Right lobe of liver (tissue), 6 donors: ENCODE measurements at regions not wholly inside any gene's neighbourhood (a gene's known extent, or its start where the extent isn't known, plus 50 kb on each side); places are given as distances from the start of the nearest gene placed in this dataset.

Experiments used
- ATAC-seq, 4 donors: fragments of 200-7000 bp; cut with Tn5 transposase; one replicate each; pipeline ENCODE4 v1.9.1; 2020; ENCODE audit warnings: mild to moderate bottlenecking in 4 of 4, moderate library complexity in 4 of 4
- DNase-seq, 3 donors: peaks; one replicate each; pipeline ENCODE4 v3.0.0-alpha.2; 2020
- H3K27ac ChIP-seq, 3 donors: fragments of 200-600 bp; one replicate each; pipeline ENCODE4 v1.8.0; 2022
- H3K27me3 ChIP-seq, 2 donors: fragments of 200-600 bp; one replicate each; pipeline ENCODE4 v1.8.0; 2022
- H3K36me3 ChIP-seq, 4 donors: fragments of 200-600 bp; sonication (generic) in 1 of 4; one replicate each; pipeline versions ENCODE4 v1.5.1 to v1.8.0; 2017 to 2022; ENCODE audit warnings: control low read depth in 1 of 4
- H3K4me1 ChIP-seq, 4 donors: fragments of 200-600 bp; sonication (generic) in 1 of 4; one replicate each; pipeline versions ENCODE4 v1.5.1 to v1.8.0; 2017 to 2022; ENCODE audit warnings: control low read depth in 1 of 4
- H3K4me3 ChIP-seq, 3 donors: fragments of 200-600 bp; one replicate each; pipeline ENCODE4 v1.8.0; 2022
- H3K9me3 ChIP-seq, 4 donors: fragments of 200-600 bp; sonication (generic) in 1 of 4; one replicate each; pipeline versions ENCODE4 v1.5.1 to v1.8.0; 2017 to 2022; ENCODE audit warnings: control low read depth in 1 of 4
- POLR2A ChIP-seq: fragments of 450-650 bp; IDR thresholded peaks from one replicate; pipeline ENCODE4 v1.6.1; 2017; ENCODE audit warnings: antibody characterized with exemption, mild to moderate bottlenecking
- WGBS: methylation state at CpG from one replicate; pipeline ENCODE4 v1.1.6; 2018; ENCODE audit warnings: low coverage, low lambda C conversion rate; ENCODE audit not compliant: insufficient coverage; ENCODE audit errors: missing lambda C conversion rate; 5-methylcytosine and 5-hydroxymethylcytosine counted together
- intact Hi-C, 2 donors: fragments of 100-400 bp; cut with DNase I; formaldehyde crosslinking; loops; one replicate each; pipeline versions ENCODE4 v1.11.2 to v1.14.1; 2022
- TF ChIP-seq, protein P1 (sequence below), 4 donors: fragments of 200-600 bp in 3 of 4; fragments of 450-650 bp in 1 of 4; IDR thresholded peaks; one replicate each; pipeline versions ENCODE4 v1.5.1 to v1.8.0; 2016 to 2022; ENCODE audit warnings: antibody characterized with exemption in 4 of 4, mild to moderate bottlenecking in 2 of 4
- donor health status: DM: no; HTN: yes; CAD: no.
- donor health status: DM: no; HTN: no; CAD: no.
- donor health status: DM: no; HTN: no; CAD: no.
- donor health status: DM: no; HTN: yes; CAD: no.
- donor health status: DM: no; HTN: yes; CAD: no.

DNA sequence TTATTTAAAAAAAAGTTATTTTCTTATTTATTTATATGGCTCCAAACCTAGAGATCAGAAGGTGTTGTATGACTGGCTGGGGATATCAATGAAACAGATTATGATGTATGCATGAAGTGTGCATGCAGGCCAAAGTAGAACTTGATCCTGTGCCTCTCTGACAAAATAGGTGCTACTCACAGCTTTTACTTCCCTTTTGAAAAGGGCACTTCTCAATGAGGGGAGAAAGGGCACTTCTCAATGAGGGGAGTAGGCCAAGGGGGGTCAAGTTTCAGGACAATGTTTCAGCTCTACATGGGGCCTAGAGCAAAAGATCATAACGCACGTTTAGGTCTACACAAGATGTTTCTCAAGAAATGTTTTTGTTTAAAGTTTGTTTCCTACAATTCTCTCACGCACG is 397.5 kb downstream of the ETS1 start:
- Histone ChIP-seq H3K4me1 (peaks cover 0 to 3% (median 0%) of the 10 kb centered on the region in 4 donors), H3K36me3 (no peaks in the 10 kb centered on the region), H3K27me3 (no peaks in the 10 kb centered on the region), H3K9me3 (no peaks in the 10 kb centered on the region), H3K27ac (no peak overlapping the region), H3K4me3 (no peak overlapping the region)
- intact Hi-C loops = loop anchor here in 1 of 2 donors (10.0 kb wide), 1 partner anchor 95 kb away; no protein-coding TSS in a partner anchor
- 94% methylated on average over 4 of the region's 4 CpGs for WGBS
- DNase-seq = no peak
- ATAC-seq = no peak
- TF ChIP-seq POLR2A = no peak
- TF ChIP-seq, protein P1, sequence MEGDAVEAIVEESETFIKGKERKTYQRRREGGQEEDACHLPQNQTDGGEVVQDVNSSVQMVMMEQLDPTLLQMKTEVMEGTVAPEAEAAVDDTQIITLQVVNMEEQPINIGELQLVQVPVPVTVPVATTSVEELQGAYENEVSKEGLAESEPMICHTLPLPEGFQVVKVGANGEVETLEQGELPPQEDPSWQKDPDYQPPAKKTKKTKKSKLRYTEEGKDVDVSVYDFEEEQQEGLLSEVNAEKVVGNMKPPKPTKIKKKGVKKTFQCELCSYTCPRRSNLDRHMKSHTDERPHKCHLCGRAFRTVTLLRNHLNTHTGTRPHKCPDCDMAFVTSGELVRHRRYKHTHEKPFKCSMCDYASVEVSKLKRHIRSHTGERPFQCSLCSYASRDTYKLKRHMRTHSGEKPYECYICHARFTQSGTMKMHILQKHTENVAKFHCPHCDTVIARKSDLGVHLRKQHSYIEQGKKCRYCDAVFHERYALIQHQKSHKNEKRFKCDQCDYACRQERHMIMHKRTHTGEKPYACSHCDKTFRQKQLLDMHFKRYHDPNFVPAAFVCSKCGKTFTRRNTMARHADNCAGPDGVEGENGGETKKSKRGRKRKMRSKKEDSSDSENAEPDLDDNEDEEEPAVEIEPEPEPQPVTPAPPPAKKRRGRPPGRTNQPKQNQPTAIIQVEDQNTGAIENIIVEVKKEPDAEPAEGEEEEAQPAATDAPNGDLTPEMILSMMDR (IDR thresholded peaks at IDR 0.05) = no peak

DNA sequence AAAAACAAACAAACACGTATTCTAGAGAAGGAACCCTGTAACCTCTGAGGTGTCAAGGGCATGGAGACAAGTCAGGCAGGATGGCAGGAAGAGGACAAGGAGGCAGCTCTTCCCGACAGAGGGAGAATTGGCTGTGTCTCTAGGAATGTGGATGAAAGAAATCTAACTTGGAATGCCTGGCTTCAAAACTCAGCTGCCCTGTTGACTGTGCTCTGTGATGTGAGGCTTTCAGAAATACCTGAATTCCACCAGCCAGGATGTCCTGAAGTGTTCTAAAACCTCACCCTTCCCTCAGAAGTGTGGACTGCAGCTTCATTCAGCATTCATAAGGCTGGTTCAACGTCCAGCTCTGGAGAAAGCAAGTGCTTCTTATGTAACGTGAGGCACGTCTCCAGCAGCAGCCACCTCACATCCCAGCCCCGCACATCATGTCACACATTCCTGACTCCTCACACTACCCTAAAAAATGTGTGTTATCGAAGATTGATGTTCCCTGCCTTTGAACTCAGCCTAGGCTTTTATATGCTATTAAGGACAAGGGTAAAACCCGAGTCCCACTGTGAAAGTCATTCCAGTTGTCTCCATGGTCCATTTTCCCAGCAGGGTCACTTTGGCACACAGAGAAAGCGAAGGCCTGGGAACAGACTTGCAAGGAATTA is 398.9 kb downstream of the ETS1 start:
- 54% methylated on average over 7 of the region's 9 CpGs for WGBS
- intact Hi-C loops = loop anchor here in 1 of 2 donors (10.0 kb wide), 1 partner anchor 96 kb away; no protein-coding TSS in a partner anchor
- ATAC-seq = no peak

DNA sequence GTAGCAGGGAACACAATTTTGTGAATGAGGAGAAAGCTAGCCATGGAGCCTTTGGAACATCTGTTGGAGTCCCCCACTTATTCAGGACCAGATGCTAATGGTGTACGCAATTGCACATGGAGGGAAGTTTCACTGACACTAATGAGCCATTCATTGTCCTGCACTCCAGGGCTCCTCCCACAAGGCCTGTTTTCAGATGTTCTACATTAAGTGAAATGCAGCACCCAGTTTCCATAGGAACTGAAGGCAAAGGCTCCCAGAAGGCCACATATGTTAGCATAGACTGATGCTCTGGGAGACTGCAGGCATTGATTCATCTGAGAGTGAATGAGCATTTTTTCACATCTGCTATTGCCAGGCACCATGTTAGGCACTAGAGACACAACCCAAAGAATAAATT is 399.5 kb downstream of the ETS1 start:
- Histone ChIP-seq H3K4me3 (no peak overlapping the region), H3K27ac (no peak overlapping the region), H3K36me3 (no peaks in the 10 kb centered on the region), H3K9me3 (no peaks in the 10 kb centered on the region), H3K4me1 (no peaks in the 10 kb centered on the region), H3K27me3 (no peaks in the 10 kb centered on the region)
- no peak for ATAC-seq
- TF ChIP-seq, protein P1 (IDR thresholded peaks at IDR 0.05) = no peak
- TF ChIP-seq POLR2A = no peak
- no CpG with 5 or more reads among the region's 1 CpG for WGBS
- intact Hi-C loops = loop anchor here in 1 of 2 donors (10.0 kb wide), 1 partner anchor 97 kb away; no protein-coding TSS in a partner anchor
- no peak for DNase-seq

More for the DNA sequence above, 398.9 kb downstream of the ETS1 start:
- no peaks in the 10 kb centered on the region for H3K9me3 ChIP-seq
- DNase-seq = no peak
- H3K4me1 ChIP-seq = no peaks in the 10 kb centered on the region
- H3K36me3 ChIP-seq = no peaks in the 10 kb centered on the region
- H3K4me3 ChIP-seq = no peak overlapping the region
- no peaks in the 10 kb centered on the region for H3K27me3 ChIP-seq
- no peak overlapping the region for H3K27ac ChIP-seq
- no peak for TF ChIP-seq POLR2A
- TF ChIP-seq, protein P1 (IDR thresholded peaks at IDR 0.05) = no peak

DNA sequence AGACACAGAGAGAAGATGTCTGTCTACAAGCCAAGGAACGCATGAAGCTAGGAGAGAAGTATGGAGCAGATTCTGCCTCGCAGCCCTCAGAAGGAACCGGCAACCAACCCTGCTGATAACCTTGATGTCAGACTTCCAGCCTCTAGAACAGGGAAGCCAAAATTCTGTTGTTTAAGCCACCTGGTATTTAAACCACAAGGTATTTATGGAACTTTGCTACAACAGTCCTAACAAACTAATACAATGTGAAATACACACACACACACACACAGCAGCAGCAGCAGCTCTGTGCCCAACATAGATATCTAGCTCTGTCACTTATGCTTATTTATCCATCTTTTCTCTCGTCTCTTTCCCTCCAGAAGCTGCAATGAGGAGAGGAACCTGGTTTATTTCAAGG is 400.0 kb downstream of the ETS1 start:
- H3K36me3 ChIP-seq = no peaks in the 10 kb centered on the region
- intact Hi-C loops = loop anchor here in 1 of 2 donors (10.0 kb wide), 1 partner anchor 97 kb away; no protein-coding TSS in a partner anchor

More for the DNA sequence above, 400.0 kb downstream of the ETS1 start:
- no peak for TF ChIP-seq POLR2A
- TF ChIP-seq, protein P1 (IDR thresholded peaks at IDR 0.05) = no peak
- 52% methylated on average over 4 of the region's 4 CpGs for WGBS
- Histone ChIP-seq H3K4me3 (no peak overlapping the region), H3K9me3 (no peaks in the 10 kb centered on the region), H3K27ac (no peak overlapping the region), H3K27me3 (no peaks in the 10 kb centered on the region), H3K4me1 (no peaks in the 10 kb centered on the region)
- DNase-seq = no peak
- ATAC-seq = no peak
